ENCODE measurements at regions not wholly inside any gene's neighbourhood (a gene's known extent, or its start where the extent isn't known, plus 50 kb on each side); places are given as distances from the start of the nearest gene placed in this dataset.

DNA sequence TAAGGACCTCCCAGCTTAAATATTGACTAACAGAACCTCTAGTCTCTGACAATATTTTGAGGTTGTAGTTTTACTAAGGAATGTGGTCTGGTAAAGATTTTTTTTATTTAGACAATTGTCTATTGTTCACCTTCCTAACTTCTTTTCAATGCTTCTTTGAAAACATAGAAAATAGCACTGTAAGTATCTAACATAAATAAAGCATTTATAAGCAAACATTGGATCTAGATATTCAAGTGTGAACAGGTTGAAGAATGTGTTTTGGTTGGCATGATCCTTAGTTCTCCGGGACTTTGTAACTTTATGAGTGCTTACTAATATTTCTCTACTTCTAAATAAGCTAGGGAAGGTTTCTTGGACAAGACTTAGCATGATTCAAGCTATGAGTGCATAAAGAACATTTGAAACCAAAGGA is 285.4 kb upstream of the ARSJ start:
- no peaks in the 10 kb centered on the region for H3K4me1 ChIP-seq (ENCODE audit: control insufficient read depth in 1 of 2, insufficient read depth in 2 of 2, low read length in 2 of 2)
- TF ChIP-seq, protein P1, sequence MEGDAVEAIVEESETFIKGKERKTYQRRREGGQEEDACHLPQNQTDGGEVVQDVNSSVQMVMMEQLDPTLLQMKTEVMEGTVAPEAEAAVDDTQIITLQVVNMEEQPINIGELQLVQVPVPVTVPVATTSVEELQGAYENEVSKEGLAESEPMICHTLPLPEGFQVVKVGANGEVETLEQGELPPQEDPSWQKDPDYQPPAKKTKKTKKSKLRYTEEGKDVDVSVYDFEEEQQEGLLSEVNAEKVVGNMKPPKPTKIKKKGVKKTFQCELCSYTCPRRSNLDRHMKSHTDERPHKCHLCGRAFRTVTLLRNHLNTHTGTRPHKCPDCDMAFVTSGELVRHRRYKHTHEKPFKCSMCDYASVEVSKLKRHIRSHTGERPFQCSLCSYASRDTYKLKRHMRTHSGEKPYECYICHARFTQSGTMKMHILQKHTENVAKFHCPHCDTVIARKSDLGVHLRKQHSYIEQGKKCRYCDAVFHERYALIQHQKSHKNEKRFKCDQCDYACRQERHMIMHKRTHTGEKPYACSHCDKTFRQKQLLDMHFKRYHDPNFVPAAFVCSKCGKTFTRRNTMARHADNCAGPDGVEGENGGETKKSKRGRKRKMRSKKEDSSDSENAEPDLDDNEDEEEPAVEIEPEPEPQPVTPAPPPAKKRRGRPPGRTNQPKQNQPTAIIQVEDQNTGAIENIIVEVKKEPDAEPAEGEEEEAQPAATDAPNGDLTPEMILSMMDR (IDR thresholded peaks at IDR 0.05) = no peak
- H3K4me3 ChIP-seq (replicated peaks in 1 of 3; ENCODE audit: low read depth in 2 of 3, low read length in 3 of 3) = no peak overlapping the region
- Mint-ChIP-seq H3K36me3 (no peaks in the 10 kb centered on the region), H3K27me3 (ENCODE audit: low read depth in 3 of 3) (no peaks in the 10 kb centered on the region), H3K4me1 (no peaks in the 10 kb centered on the region), H3K27ac (no peak overlapping the region), H3K4me3 (no peak overlapping the region), H3K9me3 (peaks cover 0 to 1% (median 0%) of the 10 kb centered on the region in 7 donors)
- no peak overlapping the region for H3K27ac ChIP-seq (ENCODE audit: low read depth in 1 of 2, low read length in 2 of 2)
- no peak overlapping the region for H3K4me2 ChIP-seq (replicated peaks; ENCODE audit: extremely low read depth, low read length, poor library complexity, severe bottlenecking)
- no peaks in the 10 kb centered on the region for H3K9me3 ChIP-seq (replicated peaks in 1 of 2; ENCODE audit: control insufficient read depth in 1 of 2, insufficient read depth in 1 of 2, low read length in 2 of 2)
- H3K9ac ChIP-seq (ENCODE audit: insufficient read depth, low read length, poor library complexity, severe bottlenecking) = no peak overlapping the region
- WGBS (ENCODE audit: insufficient coverage) = no CpG with 5 or more reads among the region's 1 CpG
- H3K79me2 ChIP-seq (ENCODE audit: insufficient read depth, low read length) = no peaks in the 10 kb centered on the region
- H3K27me3 ChIP-seq (ENCODE audit: control insufficient read depth in 2 of 2, insufficient read depth in 2 of 2, low read length in 2 of 2) = no peaks in the 10 kb centered on the region
- intact Hi-C loops (cut with micrococcal nuclease) = no loop called here
- no peak overlapping the region for H2AFZ ChIP-seq (ENCODE audit: insufficient read depth, low read depth, low read length, poor library complexity, severe bottlenecking)
- DNase-seq = no peak
- H4K20me1 ChIP-seq (ENCODE audit: insufficient read depth, low read length) = no peaks in the 10 kb centered on the region
- no peaks in the 10 kb centered on the region for H3K36me3 ChIP-seq (replicated peaks in 1 of 2; ENCODE audit: control insufficient read depth in 1 of 2, insufficient read depth in 2 of 2, low read length in 2 of 2)

DNA sequence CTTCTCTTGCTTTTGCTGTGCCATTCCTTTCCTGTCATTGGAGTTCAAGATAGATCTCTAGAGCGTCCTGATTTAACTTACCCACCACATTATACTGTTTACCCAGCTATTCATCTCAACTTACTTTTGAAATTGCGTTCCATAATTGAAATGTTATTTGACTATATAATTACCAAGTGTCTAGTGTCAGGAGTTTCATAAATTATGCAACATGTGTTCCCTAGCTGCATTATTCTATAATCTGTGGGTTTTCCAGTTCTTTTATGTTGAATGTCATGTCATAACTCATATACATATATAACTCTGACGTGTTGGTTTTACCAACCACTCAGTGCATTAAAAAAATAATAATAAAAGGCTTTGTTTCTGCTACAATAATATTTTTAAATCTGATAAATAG is 285.9 kb upstream of the ARSJ start:
- no peaks in the 10 kb centered on the region for H3K36me3 Mint-ChIP-seq
- no peaks in the 10 kb centered on the region for H3K36me3 ChIP-seq (replicated peaks in 1 of 2; ENCODE audit: control insufficient read depth in 1 of 2, insufficient read depth in 2 of 2, low read length in 2 of 2)
- H3K4me2 ChIP-seq (replicated peaks; ENCODE audit: extremely low read depth, low read length, poor library complexity, severe bottlenecking) = no peak overlapping the region

More for the DNA sequence above, 285.9 kb upstream of the ARSJ start:
- Histone ChIP-seq H3K4me1 (ENCODE audit: control insufficient read depth in 1 of 2, insufficient read depth in 2 of 2, low read length in 2 of 2) (no peaks in the 10 kb centered on the region), H2AFZ (ENCODE audit: insufficient read depth, low read depth, low read length, poor library complexity, severe bottlenecking) (no peak overlapping the region), H3K79me2 (ENCODE audit: insufficient read depth, low read length) (no peaks in the 10 kb centered on the region), H3K9me3 (replicated peaks in 1 of 2; ENCODE audit: control insufficient read depth in 1 of 2, insufficient read depth in 1 of 2, low read length in 2 of 2) (no peaks in the 10 kb centered on the region), H3K9ac (ENCODE audit: insufficient read depth, low read length, poor library complexity, severe bottlenecking) (no peak overlapping the region), H3K27me3 (ENCODE audit: control insufficient read depth in 2 of 2, insufficient read depth in 2 of 2, low read length in 2 of 2) (no peaks in the 10 kb centered on the region), H4K20me1 (ENCODE audit: insufficient read depth, low read length) (no peaks in the 10 kb centered on the region), H3K4me3 (replicated peaks in 1 of 3; ENCODE audit: low read depth in 2 of 3, low read length in 3 of 3) (no peak overlapping the region), H3K27ac (ENCODE audit: low read depth in 1 of 2, low read length in 2 of 2) (no peak overlapping the region)
- Mint-ChIP-seq H3K27me3 (ENCODE audit: low read depth in 3 of 3) (no peaks in the 10 kb centered on the region), H3K9me3 (peaks cover 0 to 1% (median 0%) of the 10 kb centered on the region in 7 donors), H3K27ac (no peak overlapping the region), H3K4me3 (no peak overlapping the region), H3K4me1 (no peaks in the 10 kb centered on the region)
- DNase-seq = no peak
- intact Hi-C loops (cut with micrococcal nuclease) = no loop called here
- WGBS (ENCODE audit: insufficient coverage) = no CpG with 5 or more reads among the region's 3 CpGs
- TF ChIP-seq, protein P1 (IDR thresholded peaks at IDR 0.05) = no peak

Measured in CD14-positive monocyte (primary cell).